ENCODE measurements at regions not wholly inside any gene's neighbourhood (a gene's known extent, or its start where the extent isn't known, plus 50 kb on each side); places are given as distances from the start of the nearest gene placed in this dataset.

- DNase-seq, result no peak
Observed at GRCh38 chr10:47195274-47195885, 104.6 kb upstream of the GDF10 start.

- no peak for DNase-seq
Observed at GRCh38 chr10:47196691-47197090, 103.3 kb upstream of the GDF10 start.

DNA sequence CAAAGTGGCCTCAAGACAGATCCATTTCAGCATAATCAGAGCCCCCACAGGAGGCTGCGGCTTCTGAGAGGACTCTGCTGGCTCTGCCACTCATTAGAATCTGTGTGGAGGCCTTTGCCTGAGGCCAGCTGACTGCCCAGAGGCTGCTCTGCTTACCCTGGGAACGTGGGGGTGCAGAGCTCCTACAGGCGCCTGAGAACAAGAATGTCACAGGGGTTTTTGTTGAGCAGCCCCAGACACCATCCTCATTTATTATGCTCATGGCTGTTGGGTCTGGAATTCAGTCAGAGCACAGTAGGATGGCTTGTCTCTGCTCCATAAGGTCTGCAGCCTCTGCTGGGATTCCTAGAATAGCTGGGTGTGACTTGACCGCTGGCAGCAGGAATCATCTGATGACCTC, 101.8 kb upstream of the GDF10 start:
- no peak for DNase-seq

DNA sequence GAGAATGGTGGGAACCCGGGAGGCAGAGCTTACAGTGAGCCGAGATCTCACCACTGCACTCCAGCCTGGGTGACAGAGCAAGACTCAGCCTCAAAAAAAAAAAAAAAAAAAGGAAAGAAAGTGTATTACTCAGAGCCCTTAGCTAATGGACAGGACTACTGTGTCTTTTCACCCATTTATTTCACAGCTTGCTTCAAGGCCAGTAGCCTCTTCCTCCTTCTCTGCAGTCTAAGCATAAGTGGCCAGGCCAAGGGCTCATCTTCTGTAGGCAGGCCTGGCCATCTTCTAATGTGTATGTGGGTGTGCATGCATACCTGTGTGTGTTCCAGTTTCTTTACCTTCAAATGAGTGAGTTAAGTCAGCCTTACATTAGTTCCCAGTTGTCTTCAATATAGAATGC, 94.8 kb upstream of the GDF10 start:
- DNase-seq, result no peak

- DNase-seq, result no peak
Observed at GRCh38 chr10:47206449-47207280, 93.3 kb upstream of the GDF10 start.

- DNase-seq, result no peak
Observed at GRCh38 chr10:47207281-47207615, 92.7 kb upstream of the GDF10 start.

DNA sequence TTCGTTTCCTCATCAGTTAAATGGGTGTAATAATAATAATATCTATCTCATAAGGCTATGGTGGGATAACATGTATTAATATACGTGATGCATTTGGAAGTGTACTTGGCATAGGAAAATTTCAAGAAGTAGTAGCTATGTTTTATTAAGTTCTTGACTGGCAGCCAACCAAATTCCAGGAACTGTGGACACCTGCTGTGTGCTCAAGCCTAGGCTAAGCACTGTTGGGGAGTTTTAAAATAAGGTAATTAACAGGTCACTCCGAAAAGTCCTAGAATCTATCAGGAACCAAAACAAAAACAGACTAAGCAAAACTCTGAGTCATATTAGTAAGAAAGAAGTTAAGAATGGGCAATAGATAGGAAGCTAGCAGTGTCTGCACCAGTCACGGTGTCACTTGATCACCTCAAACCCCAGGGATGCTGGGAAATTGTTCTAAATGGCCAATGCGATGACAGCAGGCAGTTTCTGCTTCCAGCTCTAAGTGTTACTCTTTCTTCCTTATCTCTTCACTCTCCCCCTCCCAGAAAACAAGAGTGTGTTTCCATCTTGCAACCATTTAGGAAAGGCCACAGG, 92.0 kb upstream of the GDF10 start:
- DNase-seq, result no peak

DNA sequence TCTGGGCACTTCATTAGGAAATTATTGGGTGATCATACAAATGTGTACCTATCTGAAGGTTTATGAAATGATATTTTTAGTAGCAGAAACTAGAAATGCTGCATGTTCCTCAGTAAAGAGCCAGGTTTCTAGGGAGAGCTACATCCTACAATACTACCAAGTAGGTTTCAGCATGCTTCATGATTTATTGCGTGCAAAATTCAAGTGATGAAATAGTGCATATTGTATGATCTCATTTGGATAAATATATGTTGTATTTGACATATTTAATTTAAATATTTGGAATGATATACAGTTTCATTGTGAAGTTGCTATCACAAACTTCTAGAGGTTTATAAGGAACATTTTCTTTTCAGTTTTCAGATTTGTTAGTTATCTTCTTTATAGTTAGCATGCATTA, 90.5 kb upstream of the GDF10 start:
- DNase-seq, result no peak

- DNase-seq, result no peak
Observed at GRCh38 chr10:47214520-47214919, 85.5 kb upstream of the GDF10 start.

DNA sequence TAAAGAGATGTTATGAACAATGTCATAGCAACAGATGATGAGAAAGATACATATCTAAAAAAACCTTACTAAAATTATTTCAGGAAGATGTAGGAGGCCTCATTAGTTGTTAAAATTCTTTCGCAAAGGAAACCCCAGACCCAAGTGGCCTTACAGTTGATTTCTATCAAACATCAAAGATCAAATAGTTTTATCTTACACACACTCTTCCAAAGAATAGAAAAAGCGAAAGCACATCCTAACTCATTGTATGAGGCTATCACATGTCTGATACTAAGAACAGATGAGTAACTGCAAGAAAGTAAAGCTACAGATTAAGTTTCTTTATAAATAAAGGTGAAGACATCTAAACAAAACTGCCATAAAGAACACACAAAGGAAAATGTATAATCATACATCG, 82.9 kb upstream of the GDF10 start:
- no peak for DNase-seq

DNA sequence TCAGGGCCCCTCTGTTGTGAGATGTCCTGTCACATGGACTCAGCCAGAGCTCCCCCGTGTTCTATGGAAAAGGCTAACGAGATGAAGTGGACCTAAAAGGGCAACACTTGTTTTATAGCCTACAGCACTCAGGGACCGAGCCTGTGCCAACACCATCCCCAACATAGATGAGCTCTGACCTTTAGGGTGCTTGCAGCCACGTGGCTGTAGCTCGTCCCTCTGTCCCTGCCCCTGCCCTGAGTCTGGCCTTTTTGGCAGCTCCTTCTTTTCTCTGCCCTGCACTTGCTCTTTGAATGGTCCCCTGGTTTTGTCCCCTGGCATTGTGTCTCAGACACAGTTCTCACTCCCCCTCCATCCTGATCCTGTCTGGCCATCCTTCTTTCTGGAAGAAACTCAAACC, 81.2 kb upstream of the GDF10 start:
- DNase-seq, result no peak

- no peak for DNase-seq
Observed at GRCh38 chr10:47222461-47222860, 77.5 kb upstream of the GDF10 start.

GRCh38 chr10:47223236-47223635, 76.8 kb upstream of the GDF10 start:
- DNase-seq, result no peak

- no peak for DNase-seq
Observed at GRCh38 chr10:47224546-47225218, 75.3 kb upstream of the GDF10 start.

DNA sequence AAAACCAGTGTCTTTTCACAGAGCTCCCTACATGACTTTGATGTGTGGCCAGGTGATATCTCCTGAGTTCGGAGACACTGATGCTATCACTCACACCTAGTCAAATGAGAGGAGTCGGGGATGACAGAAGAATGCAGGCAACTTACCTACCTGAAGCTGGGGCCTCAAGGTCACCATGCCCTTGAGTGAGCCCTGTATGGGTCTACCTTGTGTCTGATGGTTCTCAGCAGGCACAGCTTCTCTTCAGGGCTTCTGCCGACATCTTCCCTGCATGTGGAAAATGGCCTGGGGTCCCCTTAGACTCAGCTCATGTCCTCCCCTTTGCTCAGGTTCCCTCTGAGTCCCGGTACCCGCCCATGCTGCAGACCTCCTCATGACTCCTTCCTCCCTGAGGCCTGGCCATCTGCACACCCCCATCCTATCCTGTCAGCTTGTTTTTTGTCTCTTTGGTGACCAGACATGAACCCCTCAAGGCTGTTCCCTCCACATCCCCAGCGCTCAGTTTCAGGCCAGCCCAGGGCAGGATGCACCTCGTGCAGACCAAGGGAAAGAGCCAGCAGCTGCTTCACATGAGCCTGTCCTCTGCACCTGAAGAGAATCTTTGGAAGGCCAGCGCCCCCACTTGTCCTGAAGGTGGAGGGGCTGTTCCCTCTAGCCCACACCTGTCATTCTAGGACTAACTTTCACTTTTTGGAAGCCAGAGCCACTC, 74.6 kb upstream of the GDF10 start:
- no peak for DNase-seq

GRCh38 chr10:47225928-47226645, 73.9 kb upstream of the GDF10 start:
- DNase-seq, result no peak

DNA sequence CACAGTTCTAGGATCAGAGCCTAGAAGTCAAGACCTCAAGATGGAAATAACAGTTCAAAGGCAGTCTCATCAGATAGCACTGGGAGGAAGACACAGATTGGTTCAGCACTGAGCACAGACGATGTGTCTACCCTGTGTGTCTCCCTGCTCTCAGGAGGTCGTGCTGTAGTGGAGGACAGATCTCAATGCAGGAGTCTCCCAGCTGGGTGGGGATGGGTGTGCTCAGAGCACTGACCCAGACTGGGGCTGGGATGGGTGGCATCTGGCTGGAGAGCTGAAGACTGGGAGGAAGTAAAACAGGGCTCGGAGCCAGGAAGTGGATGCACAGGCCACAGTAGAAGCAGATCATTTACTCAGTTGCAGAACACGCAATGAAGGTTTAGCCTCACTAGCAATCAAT, 69.5 kb upstream of the GDF10 start:
- DNase-seq, result no peak

- DNase-seq, result no peak
Observed at GRCh38 chr10:47230957-47231356, 69.0 kb upstream of the GDF10 start.

GRCh38 chr10:47231414-47231813, 68.6 kb upstream of the GDF10 start:
- DNase-seq, result no peak

DNA sequence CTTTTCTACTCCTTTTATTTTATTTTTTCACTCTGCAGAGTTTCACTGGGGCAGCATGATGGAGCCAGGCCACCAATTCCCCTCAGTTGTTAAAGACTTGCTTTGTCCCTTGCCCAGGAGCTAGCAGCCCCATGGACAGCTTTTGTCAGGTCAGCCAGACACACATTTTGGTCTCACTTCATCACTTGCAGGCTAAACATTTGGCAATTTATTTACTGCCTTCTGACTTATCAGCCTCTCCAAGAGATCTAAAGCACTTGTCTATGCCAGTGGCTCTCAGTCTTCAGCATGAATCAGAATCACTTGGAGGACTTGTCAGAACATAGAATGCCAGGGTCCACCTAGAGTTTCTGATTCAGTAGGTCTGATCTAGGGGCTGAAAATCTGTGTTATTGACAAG, 66.4 kb upstream of the GDF10 start:
- no peak for DNase-seq

DNA sequence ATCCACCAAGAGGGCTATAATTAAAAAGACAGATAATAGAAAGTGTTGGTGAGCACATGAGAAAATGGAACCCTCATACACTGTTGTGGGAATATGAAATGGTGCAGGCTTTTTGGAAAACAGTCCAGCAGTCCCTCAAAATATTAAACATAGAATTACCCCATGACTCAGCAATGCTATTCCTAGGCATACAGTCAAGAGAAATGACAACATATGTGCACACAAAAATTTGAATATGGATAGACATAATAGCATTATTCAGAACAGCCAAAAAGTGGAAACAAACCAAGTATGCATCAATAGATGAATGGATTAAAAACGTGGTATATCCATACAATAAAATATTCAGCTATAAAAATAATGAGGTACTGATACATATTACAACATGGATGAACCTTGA, 64.5 kb upstream of the GDF10 start:
- no peak for DNase-seq
